GM21526 (cell line): ENCODE measurements at regions not wholly inside any gene's neighbourhood (a gene's known extent, or its start where the extent isn't known, plus 50 kb on each side); places are given as distances from the start of the nearest gene placed in this dataset.
A peak's percentile ranks its signal among the peaks of the same experiment; 100 is the strongest.
"Not testable (repeated sequence)": the region's sequence is repeated elsewhere in the genome, so short reads cannot be mapped to it uniquely, and the experiment has no call there.

Experiments
- ATAC-seq: cut with Tn5 transposase; IDR thresholded peaks from one replicate; pipeline ENCODE4 v1.9.1; 2021; ENCODE audit warnings: moderate library complexity; ENCODE audit not compliant: unreplicated experiment, low FRiP score

DNA sequence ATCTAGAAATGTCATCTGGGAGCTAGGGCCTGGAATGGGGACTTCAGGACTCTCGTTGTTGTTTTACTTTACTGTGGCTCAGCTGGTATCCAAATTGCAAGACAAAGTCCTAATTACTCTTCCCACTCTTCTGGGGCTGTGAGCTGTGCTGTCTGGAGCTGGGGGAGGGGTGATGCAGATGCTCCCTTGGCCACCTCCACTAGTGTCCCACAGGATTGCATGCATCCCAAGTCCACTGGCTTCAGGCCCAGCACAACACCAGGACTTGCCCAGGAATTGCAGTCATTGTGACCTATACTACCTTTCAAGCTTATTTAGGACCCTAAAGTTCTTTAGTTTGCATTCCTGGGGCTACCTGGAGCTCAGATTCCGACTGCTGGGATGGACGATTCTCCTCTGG, 366.1 kb upstream of the FAM47C start:
- no peak for ATAC-seq

DNA sequence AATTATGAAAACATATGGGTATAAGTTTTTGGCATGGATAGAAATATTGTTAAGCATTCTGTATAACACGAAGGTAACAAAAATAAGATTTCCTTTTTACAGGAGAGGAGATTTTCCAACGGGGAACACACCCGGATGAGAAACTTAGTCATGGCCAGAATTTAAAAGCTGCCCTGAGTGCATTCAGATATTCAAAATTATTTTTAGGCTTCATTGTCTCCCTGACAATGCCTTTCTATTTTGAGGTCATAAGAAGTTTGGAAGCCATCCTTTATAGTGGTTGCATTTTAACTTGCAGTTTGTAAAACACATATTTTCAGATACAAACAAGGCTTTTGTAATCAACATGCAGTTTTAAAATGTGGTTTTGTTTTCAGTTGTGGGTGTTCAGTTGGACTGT, 357.5 kb upstream of the FAM47C start:
- no peak for ATAC-seq

DNA sequence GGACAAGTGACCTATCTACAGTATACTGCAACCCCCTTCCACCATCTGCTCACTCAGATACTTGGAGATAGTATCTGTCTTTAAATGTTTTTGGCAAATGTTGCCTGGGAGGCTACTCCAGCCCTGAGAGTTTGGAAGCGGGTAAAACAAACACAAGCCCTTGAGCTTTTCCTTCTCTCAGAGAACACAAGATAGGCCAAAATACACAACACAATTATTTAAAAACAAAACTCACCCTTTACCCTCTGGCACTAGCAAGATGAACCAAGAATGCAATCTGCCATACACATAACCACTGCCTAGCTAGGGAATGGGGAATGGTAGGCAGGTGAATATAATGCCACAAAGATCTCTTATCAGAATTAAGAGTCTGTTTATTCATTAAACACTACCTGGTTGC, 324.7 kb upstream of the FAM47C start:
- ATAC-seq, result no peak

DNA sequence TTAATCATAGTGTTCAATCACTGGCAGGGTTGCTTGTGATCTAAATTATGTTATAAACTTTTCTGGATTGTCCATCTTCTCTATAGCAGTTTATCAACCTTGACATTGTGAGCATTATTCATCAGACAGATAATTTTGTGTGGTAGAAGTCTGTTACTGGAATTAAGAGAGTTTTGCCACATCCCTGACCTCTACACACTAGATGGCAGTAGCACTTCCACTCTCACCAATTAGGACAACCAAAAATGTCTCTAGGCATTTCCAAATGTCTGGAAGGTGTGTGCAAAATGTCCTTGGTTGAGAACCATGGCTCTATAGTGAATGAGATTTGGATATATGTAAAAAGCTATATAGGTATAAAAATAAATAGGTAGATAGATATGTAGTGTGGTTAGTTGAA, 324.1 kb upstream of the FAM47C start:
- no peak for ATAC-seq

GRCh38 chrX:36721990-36722389, 286.2 kb upstream of the FAM47C start:
- ATAC-seq, result no peak

- no peak for ATAC-seq
Measured at GRCh38 chrX:36753602-36754001, 254.6 kb upstream of the FAM47C start.

- ATAC-seq, result no peak
Measured at GRCh38 chrX:36787752-36788151, 220.4 kb upstream of the FAM47C start.

DNA sequence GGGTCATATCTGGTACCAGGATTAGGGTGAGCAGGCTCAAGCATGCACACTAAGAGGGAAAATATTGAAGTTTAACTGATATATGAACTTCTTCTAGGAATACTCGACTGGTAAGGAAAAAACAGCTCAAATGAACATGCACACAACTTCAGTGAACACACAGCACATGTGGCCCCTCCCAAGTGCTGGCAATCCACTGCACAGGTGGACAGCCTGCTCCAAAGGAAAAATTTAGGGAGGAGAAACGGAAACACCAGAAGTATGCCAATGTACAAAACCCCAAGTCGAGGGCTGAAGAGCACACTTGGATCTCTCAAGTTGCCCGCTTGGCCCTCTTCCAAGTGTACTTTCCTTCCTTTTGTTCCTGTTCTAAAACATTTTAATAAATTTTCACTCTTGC, 205.0 kb upstream of the FAM47C start:
- no peak for ATAC-seq

- no peak for ATAC-seq
Measured at GRCh38 chrX:36804066-36804465, 204.1 kb upstream of the FAM47C start.

- ATAC-seq, result no peak
Measured at GRCh38 chrX:36844857-36845256, 163.3 kb upstream of the FAM47C start.

- ATAC-seq, result no peak
Measured at GRCh38 chrX:36847496-36847895, 160.7 kb upstream of the FAM47C start.

GRCh38 chrX:36849407-36849806, 158.8 kb upstream of the FAM47C start:
- no peak for ATAC-seq

DNA sequence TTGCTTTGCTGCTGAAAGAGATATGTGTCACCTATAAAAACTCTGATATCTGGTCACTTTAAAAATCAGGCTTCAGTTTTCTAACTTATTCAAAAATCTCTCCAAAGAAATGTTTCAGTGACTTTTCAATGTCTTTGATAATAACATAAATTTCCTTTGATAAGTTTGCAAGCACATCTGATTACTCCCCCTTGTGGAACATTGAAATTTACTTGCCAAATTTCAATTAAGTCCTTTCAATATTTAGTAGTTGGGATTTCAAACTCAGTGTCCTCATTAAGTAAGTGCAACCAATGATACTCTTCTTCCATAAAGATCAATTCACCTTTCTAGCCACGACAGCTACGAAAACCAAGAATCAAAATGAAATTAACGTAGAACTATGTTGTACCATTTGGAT, 151.3 kb upstream of the FAM47C start:
- no peak for ATAC-seq

DNA sequence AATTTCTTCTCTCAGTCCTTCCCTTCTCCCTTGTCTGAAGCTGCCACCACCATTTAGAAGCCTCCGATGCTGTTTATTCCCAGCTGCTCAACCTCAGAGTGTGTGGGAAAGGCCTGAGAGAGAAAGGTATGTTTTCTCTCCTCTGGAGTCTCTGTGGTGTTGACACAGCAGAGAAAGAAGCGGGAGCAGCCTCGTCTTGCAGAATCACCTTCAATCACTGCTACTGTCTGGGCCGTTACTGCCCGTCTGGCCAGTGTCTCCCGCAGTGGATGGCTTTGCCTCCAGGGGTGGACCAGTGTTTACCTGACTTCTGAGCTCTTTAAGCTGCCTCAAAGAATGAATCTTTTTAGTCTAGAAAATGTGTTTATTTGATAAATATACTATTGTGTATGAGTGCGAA, 148.9 kb upstream of the FAM47C start:
- ATAC-seq, result no peak

DNA sequence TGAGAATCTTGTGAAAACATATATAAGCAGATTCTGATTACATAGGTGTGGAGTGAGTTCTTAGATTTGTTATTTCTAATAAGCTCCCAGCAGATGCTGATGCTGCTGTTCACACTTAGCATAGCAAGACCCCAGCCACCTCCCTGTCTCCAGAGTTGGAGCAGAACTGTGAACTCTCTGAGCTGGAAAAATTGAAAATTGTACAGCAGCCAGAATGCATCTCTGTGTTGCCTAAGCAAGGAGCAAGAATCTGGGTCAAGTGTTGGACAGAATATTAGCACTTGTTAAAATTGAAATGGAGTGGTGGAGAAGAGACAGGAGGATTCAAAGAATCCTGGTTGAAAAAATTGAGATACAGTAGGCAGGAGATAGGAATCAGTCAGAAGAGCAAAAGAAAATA, 146.6 kb upstream of the FAM47C start:
- ATAC-seq, result no peak

- ATAC-seq, result no peak
Measured at GRCh38 chrX:36867143-36867542, 141.0 kb upstream of the FAM47C start.

- no peak for ATAC-seq
Measured at GRCh38 chrX:36868592-36868991, 139.6 kb upstream of the FAM47C start.

- ATAC-seq, result no peak
Measured at GRCh38 chrX:36869457-36869856, 138.7 kb upstream of the FAM47C start.

DNA sequence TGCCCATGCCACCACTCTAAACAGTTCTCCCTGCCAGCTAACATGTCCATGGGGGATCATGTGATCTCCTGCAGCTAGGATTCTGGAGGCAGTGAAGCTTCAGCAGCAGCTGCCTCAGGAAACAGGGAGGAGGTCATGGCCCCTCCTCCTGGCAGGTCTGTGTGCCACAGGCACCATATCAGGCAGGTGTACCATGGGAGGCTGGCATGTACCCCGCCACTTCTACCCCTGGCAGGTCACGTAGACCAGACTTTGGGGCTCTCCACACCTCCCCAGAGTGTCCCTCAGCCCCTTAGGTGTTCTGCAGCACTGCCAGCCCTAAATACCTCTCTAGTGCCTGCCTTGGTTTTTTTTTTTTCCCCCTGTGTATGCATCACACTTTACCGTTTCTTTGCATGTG, 110.5 kb upstream of the FAM47C start:
- no peak for ATAC-seq

DNA sequence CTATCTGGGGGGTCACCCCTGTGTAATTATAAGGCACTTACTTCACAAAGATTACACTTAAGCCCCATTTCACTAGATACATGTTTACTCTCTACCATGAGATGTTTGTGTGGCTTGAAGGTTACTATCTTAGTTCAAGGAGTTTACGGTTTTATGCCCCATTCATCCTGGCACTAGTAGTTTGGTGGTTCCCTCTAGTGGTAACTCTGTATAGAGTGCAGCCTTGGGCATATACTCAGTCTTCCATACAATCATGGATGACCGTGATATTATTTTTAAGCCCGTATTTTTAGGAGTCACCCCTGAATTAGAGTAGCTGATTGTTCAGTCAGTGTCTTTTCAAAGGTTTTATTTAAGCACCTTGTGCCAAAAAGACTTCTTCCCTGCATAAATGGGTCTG, 109.9 kb upstream of the FAM47C start:
- peak; percentile 80 for ATAC-seq

DNA sequence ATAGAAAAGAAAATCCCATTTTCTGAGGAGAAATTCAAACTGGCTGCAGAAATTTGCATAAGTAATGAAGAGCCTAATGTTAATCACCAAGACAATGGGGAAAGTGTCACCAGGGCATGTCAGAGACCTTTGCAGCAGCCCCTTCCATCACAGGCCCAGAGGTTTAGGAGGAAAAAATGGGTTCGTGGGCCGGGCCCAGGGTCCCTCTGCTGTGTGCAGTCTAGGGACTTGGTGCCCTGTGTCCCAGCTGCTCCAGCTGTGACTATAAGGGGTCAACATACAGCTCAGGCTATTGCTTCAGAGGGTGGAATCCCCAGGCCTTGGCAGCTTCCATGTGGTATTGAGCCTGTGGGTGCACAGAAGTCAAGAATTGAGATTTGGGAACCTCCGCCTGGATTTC, 103.6 kb upstream of the FAM47C start:
- ATAC-seq, result not testable (repeated sequence)

DNA sequence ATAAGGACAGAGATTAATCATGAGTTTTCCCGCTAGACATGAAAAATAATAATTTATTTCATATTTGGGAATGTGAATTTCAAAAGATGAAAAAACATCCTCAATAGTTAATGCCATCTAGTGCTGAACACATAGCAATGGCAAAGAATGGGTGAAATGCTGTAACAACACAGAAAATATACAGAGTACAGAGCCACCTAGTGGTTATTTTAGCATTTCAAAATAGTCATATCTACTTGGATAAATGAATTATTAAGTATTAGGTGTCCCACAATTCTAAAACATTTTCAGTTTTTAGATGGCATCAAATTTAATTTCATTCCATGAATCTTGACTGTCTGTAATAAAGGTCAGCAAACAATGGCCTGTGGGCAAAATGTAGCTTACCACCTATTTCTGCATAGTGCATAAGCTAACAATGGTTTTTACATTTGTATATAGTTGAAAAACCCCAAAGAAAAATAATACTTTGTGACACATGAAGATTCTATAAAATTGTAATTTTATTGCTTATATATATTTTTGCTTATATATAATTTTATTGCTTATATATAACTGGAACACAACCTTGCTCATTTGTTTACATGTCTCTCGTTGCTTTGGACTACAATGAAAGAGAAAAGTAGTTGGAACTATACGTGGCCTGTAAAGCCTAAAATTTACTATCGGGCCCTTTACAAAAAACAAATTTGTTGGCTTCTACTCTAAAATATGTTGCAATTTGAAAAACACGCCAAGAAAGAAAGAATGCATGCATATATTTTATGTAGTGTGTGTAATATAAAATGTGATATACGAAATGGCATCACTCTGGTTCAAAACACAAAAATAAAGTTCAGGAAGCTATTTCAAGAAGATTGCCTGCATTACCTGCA, 99.1 kb upstream of the FAM47C start:
- ATAC-seq, result peak; percentile 88

DNA sequence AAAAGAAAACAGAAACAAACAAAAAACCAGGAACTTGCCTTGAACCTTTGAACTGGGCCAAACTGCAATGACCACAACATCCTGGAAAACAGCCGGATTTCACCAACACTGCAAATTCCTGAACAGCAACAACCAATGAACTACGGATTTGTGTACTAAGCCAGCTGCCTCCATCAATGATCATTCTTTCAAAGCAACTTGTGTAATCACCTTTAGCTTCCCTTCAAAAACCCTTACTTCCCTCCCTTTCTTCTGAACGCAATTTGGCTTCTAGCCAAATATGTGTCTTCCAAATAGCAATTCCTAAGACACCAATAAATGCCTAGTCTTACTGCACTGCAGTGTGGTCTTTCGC, 98.5 kb upstream of the FAM47C start:
- no peak for ATAC-seq
